Activated CD8-positive, alpha-beta memory T cell treated with anti-CD3 and anti-CD28 coated beads, Interleukin-2, amount 10 ng/mL, durations not matched to agents 7 days and 5 days (primary cell): ENCODE measurements at regions not wholly inside any gene's neighbourhood (a gene's known extent, or its start where the extent isn't known, plus 50 kb on each side); places are given as distances from the start of the nearest gene placed in this dataset.
A peak's percentile ranks its signal among the peaks of the same experiment; 100 is the strongest.

Experiments
- ATAC-seq: fragments of 150-1000 bp; cut with Tn5 transposase; one replicate; pipeline ENCODE4 v1.10.0; 2021; ENCODE audit warnings: moderate library complexity
- CTCF ChIA-PET: fragments of 350-600 bp; sonication (Branson Sonifier 250); formaldehyde crosslinking; loops from one replicate; lab custom pipeline; 2021; ENCODE audit warnings: antibody characterized with exemption; lab: Charles Lee
- DNase-seq: peaks from one replicate; pipeline ENCODE4 v3.0.0-alpha.2; 2020
- H3K27ac Mint-ChIP-seq: one replicate; pipeline ENCODE4 v1.8.0; 2021; ENCODE audit warnings: mild to moderate bottlenecking, mixed read lengths
- H3K27me3 Mint-ChIP-seq: one replicate; pipeline ENCODE4 v1.8.0; 2021; ENCODE audit warnings: mixed read lengths
- H3K36me3 Mint-ChIP-seq: one replicate; pipeline ENCODE4 v1.8.0; 2021; ENCODE audit warnings: mild to moderate bottlenecking, mixed read lengths
- H3K4me1 Mint-ChIP-seq: one replicate; pipeline ENCODE4 v1.8.0; 2021; ENCODE audit warnings: mixed read lengths
- H3K4me3 Mint-ChIP-seq: one replicate; pipeline ENCODE4 v1.8.0; 2021; ENCODE audit warnings: mild to moderate bottlenecking, moderate library complexity, mixed read lengths
- H3K9me3 Mint-ChIP-seq: one replicate; pipeline ENCODE4 v1.8.0; 2022; ENCODE audit warnings: low read depth, mixed read lengths

DNA sequence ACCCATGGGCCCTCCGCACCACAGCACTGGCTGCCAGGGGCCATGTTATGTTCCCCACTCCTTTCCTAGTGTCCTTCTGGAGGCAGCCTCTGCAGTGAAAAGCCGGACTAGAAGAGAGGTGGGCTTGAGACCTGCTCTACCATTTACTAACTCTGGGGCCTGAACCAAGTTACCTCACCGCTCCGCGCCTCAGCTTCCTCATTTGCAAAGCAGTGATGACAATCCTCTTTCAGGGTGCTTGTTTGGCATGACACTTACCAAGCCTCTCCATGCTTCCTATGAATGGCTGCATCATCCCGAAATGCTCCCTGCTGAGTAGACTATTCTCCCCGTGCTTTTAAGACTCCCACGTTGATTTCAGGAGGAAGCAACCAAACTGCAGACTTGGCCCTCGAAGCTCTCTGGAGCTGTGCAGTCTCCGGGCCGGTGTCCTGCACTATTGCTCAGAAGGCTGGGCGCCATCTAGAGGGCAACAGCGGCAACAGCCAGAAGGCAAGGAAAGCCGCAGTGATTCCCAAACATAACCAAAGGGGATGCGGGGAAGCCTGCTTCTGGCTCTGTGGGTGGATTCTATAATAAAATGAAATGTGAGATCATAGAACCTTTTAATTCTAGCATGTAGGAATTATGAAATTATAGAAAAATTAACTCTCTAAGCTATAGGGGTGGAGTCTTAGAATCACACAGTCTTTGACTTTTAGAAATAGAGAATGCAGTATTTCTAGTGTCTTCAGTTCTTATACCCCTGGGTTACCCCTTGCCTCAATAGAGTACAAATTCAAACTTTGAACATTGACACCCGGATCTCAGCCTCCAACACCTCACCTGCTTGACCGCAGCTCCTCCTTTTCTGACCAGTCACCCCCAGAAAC, 599.8 kb upstream of the BRINP1 start:
- ATAC-seq (peak; percentile 71), DNase-seq (peak; percentile 59)
- Mint-ChIP-seq H3K9me3 (no peaks in the 10 kb centered on the region), H3K4me1 (no peaks in the 10 kb centered on the region), H3K27me3 (no peaks in the 10 kb centered on the region), H3K27ac (no peak overlapping the region), H3K4me3 (no peak overlapping the region), H3K36me3 (no peaks in the 10 kb centered on the region)
- CTCF ChIA-PET, result interaction anchor here (1.0 to 1.4 kb wide), 5 partner anchors 11 to 413 kb away, joined by 3 to 5 read pairs (median 3); no protein-coding TSS in a partner anchor

DNA sequence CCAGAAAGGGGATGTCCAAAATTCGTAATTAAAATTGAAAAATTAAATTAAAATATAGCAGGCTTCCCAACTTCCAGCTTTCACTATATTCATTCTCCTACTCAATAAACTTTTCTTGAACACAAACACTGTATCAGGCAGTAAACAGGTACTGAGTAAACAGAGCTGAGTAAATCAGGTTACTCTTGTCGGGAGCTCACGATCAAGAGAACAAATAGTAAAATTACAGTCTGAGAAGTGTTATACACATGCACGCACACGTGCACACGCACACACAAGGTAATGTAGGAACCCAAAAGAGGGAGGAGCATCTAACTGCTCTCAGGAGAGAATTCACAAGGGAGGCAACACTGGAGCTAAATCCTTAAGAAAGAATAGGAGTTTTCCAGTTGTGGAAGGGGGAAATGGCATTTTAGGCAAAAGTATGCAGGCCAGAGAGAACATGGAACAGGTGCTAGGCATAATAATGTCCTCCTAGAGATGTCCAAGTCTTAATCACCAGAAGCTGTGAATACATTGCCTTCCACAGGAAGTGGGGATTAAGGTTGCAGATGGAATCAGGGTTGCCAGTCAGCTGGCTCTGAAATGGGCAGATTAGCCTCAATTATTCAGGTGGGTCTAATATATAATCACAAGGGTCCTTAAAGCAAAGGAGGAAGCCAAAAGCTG, 598.8 kb upstream of the BRINP1 start:
- H3K27ac Mint-ChIP-seq, result no peak overlapping the region
- H3K4me1 Mint-ChIP-seq, result no peaks in the 10 kb centered on the region
- CTCF ChIA-PET, result interaction anchor here (1.0 to 1.1 kb wide), 2 partner anchors 12 to 229 kb away, joined by 3 read pairs; no protein-coding TSS in a partner anchor
- ATAC-seq (no peak), DNase-seq (no peak)
- no peaks in the 10 kb centered on the region for H3K9me3 Mint-ChIP-seq
- H3K4me3 Mint-ChIP-seq, result no peak overlapping the region
- H3K36me3 Mint-ChIP-seq, result no peaks in the 10 kb centered on the region
- no peaks in the 10 kb centered on the region for H3K27me3 Mint-ChIP-seq

DNA sequence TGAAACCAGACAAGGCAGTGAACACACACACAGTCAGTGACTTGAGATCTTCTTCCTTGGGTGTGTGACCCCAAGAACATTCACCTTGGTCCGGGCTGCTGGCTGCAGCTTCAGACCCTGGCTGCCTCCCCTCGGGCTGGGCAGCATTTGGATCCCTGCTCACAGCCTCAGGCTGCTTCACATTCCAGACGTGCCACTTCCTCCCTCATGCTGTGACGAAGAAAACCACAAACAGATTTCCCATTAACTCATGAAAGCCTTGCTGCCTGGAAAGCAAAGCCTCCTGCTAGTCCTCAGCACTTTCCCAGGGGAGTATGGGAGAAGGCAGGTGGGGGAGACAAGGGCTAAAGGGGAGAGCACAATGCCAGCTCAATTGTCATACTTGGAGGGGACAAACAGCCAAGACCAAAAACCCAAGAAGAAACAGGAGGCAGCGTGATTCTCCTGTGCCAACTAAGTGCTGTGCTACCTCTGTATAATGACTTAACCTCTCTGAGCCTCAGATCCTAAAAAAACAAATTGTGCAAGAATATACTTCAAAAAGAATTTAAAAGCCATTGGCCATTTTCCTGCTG, 594.6 kb upstream of the BRINP1 start:
- H3K27ac Mint-ChIP-seq, result no peak overlapping the region
- H3K27me3 Mint-ChIP-seq, result no peaks in the 10 kb centered on the region
- no peak for DNase-seq
- H3K36me3 Mint-ChIP-seq, result no peaks in the 10 kb centered on the region
- H3K4me1 Mint-ChIP-seq, result no peaks in the 10 kb centered on the region
- no peak overlapping the region for H3K4me3 Mint-ChIP-seq
- no peaks in the 10 kb centered on the region for H3K9me3 Mint-ChIP-seq
- no peak for ATAC-seq
- CTCF ChIA-PET, result no interaction called here

GRCh38 chr9:119963258-119963797, 594.1 kb upstream of the BRINP1 start:
- H3K27ac Mint-ChIP-seq, result no peak overlapping the region
- no peak for ATAC-seq
- H3K27me3 Mint-ChIP-seq, result no peaks in the 10 kb centered on the region
- no peak overlapping the region for H3K4me3 Mint-ChIP-seq
- DNase-seq, result no peak
- H3K4me1 Mint-ChIP-seq, result no peaks in the 10 kb centered on the region
- H3K36me3 Mint-ChIP-seq, result no peaks in the 10 kb centered on the region
- CTCF ChIA-PET, result no interaction called here
- no peaks in the 10 kb centered on the region for H3K9me3 Mint-ChIP-seq

- no peaks in the 10 kb centered on the region for H3K27me3 Mint-ChIP-seq
Measured at GRCh38 chr9:119961774-119962424, 592.7 kb upstream of the BRINP1 start.

DNA sequence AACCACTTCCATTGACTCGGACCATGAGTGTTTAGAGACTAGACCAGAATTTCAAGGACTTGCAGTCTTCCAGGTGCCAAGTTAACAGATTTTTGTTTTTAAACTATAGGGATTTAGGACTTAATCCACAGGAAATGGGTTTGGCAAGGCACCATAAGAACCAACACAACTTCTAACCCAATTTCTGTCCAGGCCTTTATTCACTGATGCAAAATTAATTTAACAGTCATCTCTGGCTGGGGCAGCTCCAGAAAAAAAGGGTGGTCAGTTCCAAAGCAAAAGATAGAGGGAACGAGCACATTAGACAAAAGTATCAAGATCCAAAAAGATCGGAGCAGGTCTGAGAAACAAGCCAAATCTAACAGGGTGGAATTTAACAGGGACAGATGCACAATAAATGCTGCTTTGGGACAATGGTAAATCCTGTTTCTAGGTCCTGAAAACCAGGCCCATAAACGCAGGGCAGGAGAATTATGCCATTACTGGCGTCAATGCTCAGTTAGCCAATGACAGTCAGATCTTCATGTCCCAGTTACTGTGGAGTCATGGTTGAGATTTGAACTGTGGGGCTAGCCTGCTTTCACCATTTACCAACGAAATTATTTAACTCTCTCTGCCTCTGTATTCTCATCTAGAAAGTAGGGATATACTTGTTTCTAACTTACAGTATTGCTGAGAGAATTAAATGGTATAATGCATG, 590.8 kb upstream of the BRINP1 start:
- Mint-ChIP-seq H3K9me3 (peaks cover 2% of the 10 kb centered on the region), H3K27me3 (no peaks in the 10 kb centered on the region), H3K4me3 (no peak overlapping the region), H3K4me1 (no peaks in the 10 kb centered on the region), H3K27ac (no peak overlapping the region), H3K36me3 (no peaks in the 10 kb centered on the region)
- no peak for ATAC-seq
- DNase-seq, result no peak
- CTCF ChIA-PET, result interaction anchor here (1.0 kb wide), 1 partner anchor 479 kb away, joined by 3 read pairs; no protein-coding TSS in a partner anchor

More at GRCh38 chr9:119961774-119962424, 592.7 kb upstream of the BRINP1 start:
- CTCF ChIA-PET, result no interaction called here
- Mint-ChIP-seq H3K4me3 (no peak overlapping the region), H3K4me1 (no peaks in the 10 kb centered on the region), H3K27ac (no peak overlapping the region), H3K36me3 (no peaks in the 10 kb centered on the region), H3K9me3 (peaks cover 2% of the 10 kb centered on the region)
- ATAC-seq, result no peak
- no peak for DNase-seq

GRCh38 chr9:119956111-119956510, 586.9 kb upstream of the BRINP1 start:
- Mint-ChIP-seq H3K27me3 (no peaks in the 10 kb centered on the region), H3K4me3 (no peak overlapping the region), H3K4me1 (no peaks in the 10 kb centered on the region), H3K9me3 (peaks cover 2% of the 10 kb centered on the region), H3K36me3 (no peaks in the 10 kb centered on the region), H3K27ac (no peak overlapping the region)
- CTCF ChIA-PET, result interaction anchor here (2.1 kb wide), 1 partner anchor 13 kb away, joined by 5 read pairs; no protein-coding TSS in a partner anchor
- no peak for DNase-seq
- no peak for ATAC-seq

DNA sequence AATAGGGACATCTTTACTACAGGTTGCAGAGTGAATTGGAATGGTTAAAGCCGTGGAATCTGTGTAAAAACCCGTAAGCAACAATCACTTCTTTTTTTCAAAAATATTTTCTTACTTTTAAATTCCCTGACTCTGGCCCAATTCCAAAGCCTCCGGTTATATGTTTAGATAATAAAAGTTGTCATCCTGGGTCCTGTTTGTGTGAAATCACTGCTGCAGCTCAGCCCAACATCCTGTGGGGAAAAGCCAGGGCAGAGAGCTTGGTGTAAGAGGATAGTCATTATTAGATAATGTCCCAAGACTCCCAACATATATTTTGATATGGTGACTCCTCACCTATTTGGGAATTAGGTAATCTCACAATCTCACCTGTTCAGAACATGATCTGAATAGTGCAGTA, 586.0 kb upstream of the BRINP1 start:
- Mint-ChIP-seq H3K27ac (no peak overlapping the region), H3K9me3 (peaks cover 2% of the 10 kb centered on the region), H3K36me3 (no peaks in the 10 kb centered on the region), H3K27me3 (no peaks in the 10 kb centered on the region), H3K4me1 (no peaks in the 10 kb centered on the region), H3K4me3 (no peak overlapping the region)
- CTCF ChIA-PET, result interaction anchor here (2.1 kb wide), 1 partner anchor 14 kb away, joined by 5 read pairs; no protein-coding TSS in a partner anchor
- ATAC-seq (no peak), DNase-seq (no peak)

DNA sequence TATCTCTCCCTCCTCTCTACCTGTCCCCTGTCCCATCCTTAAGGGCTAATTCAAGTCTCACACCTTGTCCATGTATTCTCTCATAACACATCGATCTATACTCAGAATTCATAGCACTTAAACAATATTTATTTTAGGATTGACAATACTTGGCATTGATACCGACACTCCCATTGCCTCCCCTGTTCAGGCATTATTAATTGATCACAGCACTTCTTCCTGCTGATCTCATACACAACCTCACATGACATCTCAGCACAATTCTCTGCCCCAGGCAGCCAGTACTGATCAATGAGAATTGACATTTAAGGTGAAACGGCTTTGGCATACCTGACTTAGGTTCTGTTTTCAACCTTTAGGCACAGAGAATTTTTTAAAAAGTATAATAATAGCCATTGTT, 582.4 kb upstream of the BRINP1 start:
- CTCF ChIA-PET, result no interaction called here
- no peaks in the 10 kb centered on the region for H3K27me3 Mint-ChIP-seq

DNA sequence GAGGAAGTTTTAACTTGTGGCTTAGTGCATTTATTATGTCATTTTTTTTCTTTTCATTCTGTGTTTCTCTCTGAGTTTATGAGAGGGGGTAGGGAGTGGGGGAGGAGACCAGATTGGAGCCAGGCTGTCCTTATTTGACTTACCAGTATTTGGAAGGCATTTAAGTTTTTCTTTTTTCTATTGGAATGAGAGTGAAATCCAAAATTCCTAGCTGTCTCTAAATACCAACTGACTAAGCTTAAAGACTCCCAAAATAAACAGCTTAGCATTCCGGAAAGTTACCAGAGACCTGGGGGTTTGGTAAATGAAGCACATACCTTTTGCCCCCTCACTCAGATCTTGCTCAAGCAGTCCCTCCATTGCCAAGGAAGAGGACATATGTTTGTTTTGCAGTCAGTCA, 581.9 kb upstream of the BRINP1 start:
- no peaks in the 10 kb centered on the region for H3K27me3 Mint-ChIP-seq
- DNase-seq, result no peak
- no peaks in the 10 kb centered on the region for H3K4me1 Mint-ChIP-seq
- no peaks in the 10 kb centered on the region for H3K9me3 Mint-ChIP-seq
- H3K36me3 Mint-ChIP-seq, result no peaks in the 10 kb centered on the region
- H3K27ac Mint-ChIP-seq, result no peak overlapping the region
- CTCF ChIA-PET, result no interaction called here
- H3K4me3 Mint-ChIP-seq, result no peak overlapping the region
- ATAC-seq, result no peak

More for the DNA sequence above, 582.4 kb upstream of the BRINP1 start:
- no peak for ATAC-seq
- no peaks in the 10 kb centered on the region for H3K9me3 Mint-ChIP-seq
- H3K36me3 Mint-ChIP-seq, result no peaks in the 10 kb centered on the region
- no peak overlapping the region for H3K4me3 Mint-ChIP-seq
- DNase-seq, result no peak
- H3K4me1 Mint-ChIP-seq, result no peaks in the 10 kb centered on the region
- H3K27ac Mint-ChIP-seq, result no peak overlapping the region

DNA sequence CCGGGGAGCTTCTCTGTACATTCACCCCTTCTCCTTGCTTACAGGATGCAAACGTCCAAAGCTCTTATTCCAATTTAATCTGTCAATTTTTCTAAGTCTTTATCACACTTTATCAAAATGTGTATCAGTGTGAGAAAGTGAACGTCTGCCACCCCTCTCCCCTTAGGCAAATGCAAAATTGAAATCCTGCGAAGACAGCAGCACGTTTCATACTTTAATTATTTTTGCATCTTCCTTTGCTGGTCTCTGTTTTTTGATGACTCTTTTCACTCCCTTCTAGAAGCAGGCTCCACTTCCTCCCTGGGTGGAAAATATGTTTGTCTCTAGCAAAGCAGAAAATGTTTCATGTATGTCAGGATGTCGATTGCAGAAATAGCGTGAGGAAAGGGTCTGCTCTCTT, 576.5 kb upstream of the BRINP1 start:
- CTCF ChIA-PET, result no interaction called here
- ATAC-seq (no peak), DNase-seq (no peak)
- Mint-ChIP-seq H3K27ac (no peak overlapping the region), H3K4me3 (no peak overlapping the region), H3K9me3 (no peaks in the 10 kb centered on the region), H3K27me3 (no peaks in the 10 kb centered on the region), H3K4me1 (no peaks in the 10 kb centered on the region), H3K36me3 (no peaks in the 10 kb centered on the region)

DNA sequence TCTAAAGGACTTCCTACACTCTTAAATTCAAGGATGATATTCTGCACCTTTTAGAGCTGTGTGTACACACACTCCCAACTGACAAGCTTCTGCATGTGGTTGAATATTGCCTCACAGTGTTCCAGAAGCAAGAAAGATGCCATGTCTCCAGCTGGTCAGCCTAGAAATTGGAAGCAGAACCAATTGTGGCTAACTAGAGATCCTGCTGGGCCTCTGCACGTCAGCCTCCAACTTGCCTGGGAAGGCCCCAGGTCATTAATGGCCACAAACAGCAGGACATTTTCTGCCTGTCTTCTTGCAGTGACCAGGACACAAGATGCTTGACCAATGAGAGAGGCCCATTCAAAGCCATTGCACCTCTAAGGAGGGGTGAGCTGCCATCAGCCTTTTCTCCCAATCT, 571.9 kb upstream of the BRINP1 start:
- ATAC-seq (no peak), DNase-seq (no peak)
- no peaks in the 10 kb centered on the region for H3K36me3 Mint-ChIP-seq
- CTCF ChIA-PET, result no interaction called here
- no peaks in the 10 kb centered on the region for H3K4me1 Mint-ChIP-seq
- no peaks in the 10 kb centered on the region for H3K27me3 Mint-ChIP-seq
- no peak overlapping the region for H3K4me3 Mint-ChIP-seq
- H3K27ac Mint-ChIP-seq, result no peak overlapping the region
- no peaks in the 10 kb centered on the region for H3K9me3 Mint-ChIP-seq
